GM12874 (cell line): ENCODE measurements at regions not wholly inside any gene's neighbourhood (a gene's known extent, or its start where the extent isn't known, plus 50 kb on each side); places are given as distances from the start of the nearest gene placed in this dataset.

Experiments used
- CTCF ChIP-seq: IDR thresholded peaks from 2 replicates; pipeline ENCODE4 v1.5.1; 2011; ENCODE audit warnings: low read depth, mild to moderate bottlenecking, control low read depth, low read length, moderate library complexity; ENCODE audit not compliant: insufficient read depth

GRCh38 chr21:22209304-22209700 is 1211.1 kb downstream of the NCAM2 start:
- no peak for TF ChIP-seq CTCF

- no peak for TF ChIP-seq CTCF
Observed at GRCh38 chr21:22211943-22212342, 1213.7 kb downstream of the NCAM2 start.

GRCh38 chr21:22223385-22223784 is 1225.2 kb downstream of the NCAM2 start:
- TF ChIP-seq CTCF, result no peak

- no peak for TF ChIP-seq CTCF
Observed at GRCh38 chr21:22224261-22224660, 1226.1 kb downstream of the NCAM2 start.

GRCh38 chr21:22225299-22225698 is 1227.1 kb downstream of the NCAM2 start:
- TF ChIP-seq CTCF, result no peak

GRCh38 chr21:22231013-22231412 is 1232.8 kb downstream of the NCAM2 start:
- no peak for TF ChIP-seq CTCF

GRCh38 chr21:22235866-22236590 is 1237.8 kb downstream of the NCAM2 start:
- TF ChIP-seq CTCF, result no peak
